ENCODE measurements at regions not wholly inside any gene's neighbourhood (a gene's known extent, or its start where the extent isn't known, plus 50 kb on each side); places are given as distances from the start of the nearest gene placed in this dataset.
A peak's percentile ranks its signal among the peaks of the same experiment; 100 is the strongest.

DNA sequence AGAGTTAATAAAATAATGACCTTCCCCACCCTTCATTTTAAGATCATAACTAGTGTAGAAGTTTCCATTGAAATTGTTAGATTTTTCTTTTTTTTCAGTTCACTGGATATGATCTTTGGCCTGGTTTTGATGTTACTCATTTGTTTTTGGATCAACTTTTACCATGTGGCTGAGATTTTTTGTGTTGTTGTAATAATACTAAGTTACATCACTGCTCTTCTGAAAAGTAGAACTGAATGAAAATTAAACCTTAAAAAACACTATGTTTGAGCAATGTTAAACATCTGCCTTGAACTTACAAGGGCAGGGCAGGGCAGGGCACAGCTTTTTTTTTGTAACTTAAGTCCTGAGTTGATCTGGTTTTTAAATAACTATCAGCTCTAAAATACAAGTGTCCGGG lies 204.8 kb upstream of the ADAMTS5 start:
- H3K27me3 ChIP-seq: no peaks in the 10 kb centered on the region
- WGBS, 2 donors (ENCODE audit: low coverage in 1 of 2): 27 to 33% methylated on average over 1 of the region's 1 CpG
- H3K9me3 ChIP-seq: no peaks in the 10 kb centered on the region
- H3K4me1 ChIP-seq: peaks cover 0 to 11% (median 0%) of the 10 kb centered on the region in 3 donors
- H3K36me3 ChIP-seq: no peaks in the 10 kb centered on the region
- TF ChIP-seq POLR2AphosphoS5 (IDR thresholded peaks at IDR 0.05) (peak; percentile 31), POLR2A (IDR thresholded peaks at IDR 0.05) (no peak)
- peak; percentile 87 for ATAC-seq
- no peak overlapping the region for H3K4me3 ChIP-seq
- H3K27ac ChIP-seq: peak overlapping the region in 3 of 4 donors; percentile 3 to 61 (median 41)

DNA sequence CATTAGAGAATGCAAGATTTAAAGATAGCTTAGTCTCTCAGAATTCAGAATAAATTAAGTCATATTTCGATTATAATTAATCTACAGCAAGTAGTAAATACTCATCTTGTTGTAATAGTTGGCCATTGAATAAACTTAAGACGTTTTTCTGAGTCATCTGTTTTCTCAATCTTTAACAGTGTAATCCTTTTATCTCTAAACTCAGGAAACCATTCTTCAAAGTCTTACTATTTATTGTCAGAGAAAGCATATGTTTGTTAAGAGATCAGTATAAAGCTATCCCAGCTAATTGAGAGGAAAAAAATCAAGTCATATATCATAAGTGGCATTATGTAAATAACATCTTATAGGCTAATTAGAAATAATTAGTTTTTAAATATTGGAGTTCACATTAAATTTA lies 201.2 kb upstream of the ADAMTS5 start:
- no peak for ATAC-seq
- Histone ChIP-seq H3K27ac (no peak overlapping the region), H3K27me3 (no peaks in the 10 kb centered on the region), H3K4me1 (peaks cover 0 to 11% (median 0%) of the 10 kb centered on the region in 3 donors), H3K9me3 (no peaks in the 10 kb centered on the region), H3K4me3 (no peak overlapping the region), H3K36me3 (no peaks in the 10 kb centered on the region)
- 21 to 35% methylated on average over 2 of the region's 2 CpGs for WGBS, 2 donors (ENCODE audit: low coverage in 1 of 2)
- TF ChIP-seq EP300 (IDR thresholded peaks at IDR 0.05) (no peak), POLR2A (IDR thresholded peaks at IDR 0.05) (no peak), CTCF (IDR thresholded peaks at IDR 0.05) (no peak), POLR2AphosphoS5 (IDR thresholded peaks at IDR 0.05) (no peak)

DNA sequence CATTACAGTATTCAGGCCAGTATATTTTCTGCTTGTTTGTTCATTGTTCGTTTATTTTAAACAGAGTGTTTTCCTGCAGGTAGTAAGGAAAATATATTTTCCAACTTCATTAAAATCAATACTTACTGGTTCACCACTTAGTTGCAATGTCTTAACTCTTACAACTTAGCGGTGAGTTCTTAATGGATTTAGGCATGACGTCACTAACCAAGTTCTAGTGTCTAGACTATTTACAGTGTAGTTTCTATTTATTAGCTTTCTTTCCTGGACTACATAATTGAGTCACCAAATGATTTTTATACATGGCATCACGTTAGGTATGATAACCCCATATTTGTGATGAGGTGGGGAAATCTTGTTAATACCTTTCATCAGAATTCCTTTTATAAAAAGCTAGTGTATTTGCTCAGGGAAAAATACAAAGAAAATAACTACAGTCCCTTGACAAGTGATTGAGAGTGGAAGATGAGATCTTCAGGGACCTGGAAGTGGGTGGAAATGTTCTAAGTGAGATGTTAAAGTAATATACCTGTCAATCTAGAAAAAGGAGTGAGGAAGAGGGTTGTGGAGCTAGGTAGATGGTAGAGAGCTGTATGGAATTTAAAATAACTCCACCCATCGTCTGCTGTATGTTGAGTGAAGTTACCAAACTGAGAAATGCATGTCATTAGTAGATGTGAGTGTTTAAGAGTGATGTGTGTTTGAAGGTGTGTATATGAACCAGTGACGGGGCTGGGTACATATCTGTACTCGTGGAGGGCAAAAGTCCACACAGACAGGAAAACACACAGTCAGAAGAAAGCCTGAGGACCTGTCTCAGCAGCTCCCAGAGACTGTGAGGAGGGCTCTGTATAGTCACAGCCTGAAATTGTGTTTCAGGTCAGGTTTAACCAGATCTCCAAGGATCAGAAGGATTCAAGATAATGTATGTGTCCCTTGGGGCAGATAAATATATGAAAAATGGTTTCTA lies 197.6 kb upstream of the ADAMTS5 start:
- ATAC-seq: no peak
- Histone ChIP-seq H3K4me3 (no peak overlapping the region), H3K9me3 (no peaks in the 10 kb centered on the region), H3K36me3 (no peaks in the 10 kb centered on the region), H3K27ac (no peak overlapping the region), H3K27me3 (no peaks in the 10 kb centered on the region), H3K4me1 (peaks cover 0 to 7% (median 0%) of the 10 kb centered on the region in 3 donors)
- WGBS, 2 donors (ENCODE audit: low coverage in 1 of 2): 82 to 89% methylated on average over 7 of the region's 7 CpGs
- TF ChIP-seq EP300 (IDR thresholded peaks at IDR 0.05) (no peak), POLR2A (IDR thresholded peaks at IDR 0.05) (no peak), CTCF (IDR thresholded peaks at IDR 0.05) (no peak), POLR2AphosphoS5 (IDR thresholded peaks at IDR 0.05) (no peak)

GRCh38 chr21:27158967-27159366 lies 192.1 kb upstream of the ADAMTS5 start:
- 7 to 27% methylated on average over 6 of the region's 6 CpGs for WGBS, 2 donors (ENCODE audit: low coverage in 1 of 2)
- Histone ChIP-seq H3K27ac (peak overlapping the region; percentile 29 to 57 (median 50)), H3K36me3 (no peaks in the 10 kb centered on the region), H3K9me3 (no peaks in the 10 kb centered on the region), H3K4me1 (peaks cover 0 to 28% (median 0%) of the 10 kb centered on the region in 3 donors), H3K4me3 (no peak overlapping the region), H3K27me3 (no peaks in the 10 kb centered on the region)
- no peak for ATAC-seq
- TF ChIP-seq POLR2A (IDR thresholded peaks at IDR 0.05) (no peak), EP300 (IDR thresholded peaks at IDR 0.05) (no peak), POLR2AphosphoS5 (IDR thresholded peaks at IDR 0.05) (no peak), CTCF (IDR thresholded peaks at IDR 0.05) (no peak)

DNA sequence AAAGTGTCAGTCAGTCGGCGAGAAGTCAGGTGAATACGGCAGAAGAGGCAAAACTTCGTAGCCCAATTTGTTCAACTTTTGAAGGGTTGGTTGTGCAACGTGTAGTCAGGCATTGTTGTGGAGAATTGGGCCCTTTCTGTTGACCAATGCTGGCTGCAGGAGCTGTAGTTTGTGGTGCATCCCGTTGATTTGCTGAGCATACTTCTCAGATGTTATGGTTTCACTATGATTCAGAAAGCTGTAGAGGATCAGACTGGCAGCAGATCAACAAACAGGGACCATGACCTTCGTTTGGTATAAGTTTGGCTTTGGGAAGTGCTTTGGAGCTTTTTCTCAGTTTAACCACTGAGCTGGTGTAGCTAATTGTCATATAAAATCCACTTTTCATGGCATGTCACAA lies 190.2 kb upstream of the ADAMTS5 start:
- TF ChIP-seq EP300 (IDR thresholded peaks at IDR 0.05) (no peak), POLR2AphosphoS5 (IDR thresholded peaks at IDR 0.05) (no peak), POLR2A (IDR thresholded peaks at IDR 0.05) (no peak), CTCF (IDR thresholded peaks at IDR 0.05) (no peak)
- Histone ChIP-seq H3K36me3 (no peaks in the 10 kb centered on the region), H3K4me3 (no peak overlapping the region), H3K4me1 (peaks cover 0 to 28% (median 0%) of the 10 kb centered on the region in 3 donors), H3K9me3 (no peaks in the 10 kb centered on the region), H3K27me3 (no peaks in the 10 kb centered on the region), H3K27ac (no peak overlapping the region)
- no peak for ATAC-seq
- 65 to 86% methylated on average over 6 to 7 of the region's 7 CpGs for WGBS, 2 donors (ENCODE audit: low coverage in 1 of 2)
